H1 (cell line): ENCODE measurements at regions not wholly inside any gene's neighbourhood (a gene's known extent, or its start where the extent isn't known, plus 50 kb on each side); places are given as distances from the start of the nearest gene placed in this dataset.

Experiments
- CTCF ChIA-PET: fragments of 300-600 bp; sonication (Branson Sonifier 250); formaldehyde crosslinking; loops from one replicate; lab custom pipeline; 2021; ENCODE audit not compliant: partially characterized antibody; lab: Charles Lee
- POLR2A ChIA-PET: fragments of 300-600 bp; sonication (Branson Sonifier 250); formaldehyde crosslinking; loops from one replicate; lab custom pipeline; 2021; ENCODE audit warnings: inconsistent platforms; ENCODE audit not compliant: partially characterized antibody; lab: Charles Lee
- DNase-seq, 2 experiments: peaks; one replicate each; pipeline versions ENCODE4 v3.0.0 to v3.0.0-alpha.2; 2010 to 2022; ENCODE audit warnings: low spot score in 2 of 2, low read depth in 1 of 2, mixed read lengths in 1 of 2
- FAIRE-seq: peaks from 2 replicates; lab custom pipeline; 2011; peaks lifted over from hg19 to GRCh38; lab: Jason Lieb, UNC
- H2AFZ ChIP-seq: 2 replicates; pipeline ENCODE4 v1.8.1; 2012; ENCODE audit warnings: low read length, inconsistent platforms
- H2AK5ac ChIP-seq: 2 replicates; pipeline ENCODE4 v1.6.1; 2013; ENCODE audit warnings: low read depth, low read length
- H2BK120ac ChIP-seq: replicated peaks from 2 replicates; pipeline ENCODE3; 2013; ENCODE audit warnings: low read depth, low read length, inconsistent platforms
- H2BK12ac ChIP-seq: 2 replicates; pipeline ENCODE4 v1.6.1; 2013; ENCODE audit warnings: low read depth, low read length
- H2BK15ac ChIP-seq: 2 replicates; pipeline ENCODE4 v1.6.1; 2013; ENCODE audit warnings: low read length
- H2BK20ac ChIP-seq: 2 replicates; pipeline ENCODE4 v1.6.1; 2013; ENCODE audit warnings: low read length
- H2BK5ac ChIP-seq: 2 replicates; pipeline ENCODE4 v1.6.1; 2013; ENCODE audit warnings: low read depth, low read length
- H3K14ac ChIP-seq: 2 replicates; pipeline ENCODE4 v1.6.1; 2013; ENCODE audit warnings: inconsistent platforms; ENCODE audit not compliant: insufficient read length
- H3K18ac ChIP-seq: 2 replicates; pipeline ENCODE4 v1.6.1; 2013; ENCODE audit warnings: low read length; ENCODE audit errors: extremely low read depth
- H3K23ac ChIP-seq: 2 replicates; pipeline ENCODE4 v1.6.1; 2013; ENCODE audit warnings: inconsistent platforms; ENCODE audit not compliant: insufficient read length
- H3K23me2 ChIP-seq: 2 replicates; pipeline ENCODE4 v1.6.1; 2013; ENCODE audit warnings: low read depth, low read length
- H3K27ac ChIP-seq: 2 replicates; pipeline ENCODE4 v1.6.1; 2011; ENCODE audit warnings: low read depth, low read length, inconsistent platforms
- H3K27me3 ChIP-seq, 4 experiments: replicated peaks in 1 of 4; 1 replicate in 1 of 4; 2 replicates in 3 of 4; pipeline versions ENCODE4 v1.6.1 to v1.8.1; 2011 to 2013; ENCODE audit warnings: low read length in 3 of 4, mild to moderate bottlenecking in 3 of 4, inconsistent platforms in 2 of 4, mixed read lengths in 2 of 4, moderate library complexity in 1 of 4; ENCODE audit not compliant: control insufficient read depth in 3 of 4, insufficient read depth in 3 of 4; ENCODE audit errors: extremely low read depth in 1 of 4
- H3K36me3 ChIP-seq, 4 experiments: 2 replicates each; pipeline versions ENCODE4 v1.6.1 to v1.8.1; 2011 to 2013; ENCODE audit warnings: mild to moderate bottlenecking in 4 of 4, low read length in 3 of 4, moderate library complexity in 2 of 4, control low read depth in 1 of 4, inconsistent platforms in 1 of 4; ENCODE audit not compliant: insufficient read depth in 4 of 4, control insufficient read depth in 2 of 4
- H3K4ac ChIP-seq: replicated peaks from 2 replicates; pipeline ENCODE3; 2013; ENCODE audit warnings: low read length, low read depth, mixed read lengths, inconsistent platforms; ENCODE audit not compliant: insufficient read length
- H3K4me1 ChIP-seq, 4 experiments: replicated peaks in 1 of 4; 1 replicate in 1 of 4; 2 replicates in 3 of 4; pipeline versions ENCODE4 v1.6.1 to v1.8.1; 2011 to 2013; ENCODE audit warnings: low read length in 3 of 4, inconsistent platforms in 2 of 4, mixed read lengths in 1 of 4; ENCODE audit not compliant: insufficient read depth in 4 of 4, control insufficient read depth in 3 of 4
- H3K4me2 ChIP-seq, 2 experiments: 2 replicates each; pipeline versions ENCODE4 v1.6.1 to v1.8.1; 2011 to 2013; ENCODE audit warnings: low read depth in 2 of 2, low read length in 2 of 2, control low read depth in 1 of 2, inconsistent platforms in 1 of 2, mild to moderate bottlenecking in 1 of 2; ENCODE audit not compliant: insufficient read depth in 1 of 2
- H3K4me3 ChIP-seq, 4 experiments: fragments of 200-600, 300-600 bp in 1 of 4; sonication (generic), shearing (Covaris generic), sonication (Bioruptor Twin) in 1 of 4; 2 replicates each; pipeline versions ENCODE4 v1.5.1 to v1.8.1; 2011 to 2016; ENCODE audit warnings: low read length in 4 of 4, low read depth in 3 of 4, control low read depth in 2 of 4, inconsistent platforms in 2 of 4, mild to moderate bottlenecking in 2 of 4, mixed read lengths in 1 of 4, moderate library complexity in 1 of 4; ENCODE audit not compliant: insufficient read depth in 2 of 4; ENCODE audit errors: extremely low read depth in 1 of 4
- H3K56ac ChIP-seq: replicated peaks from 2 replicates; pipeline ENCODE3; 2013; ENCODE audit warnings: low read depth, mild to moderate bottlenecking, mixed read lengths, low read length, inconsistent platforms; ENCODE audit not compliant: insufficient read length
- H3K79me1 ChIP-seq: 2 replicates; pipeline ENCODE4 v1.6.1; 2013; ENCODE audit warnings: low read depth, low read length, control low read depth
- H3K79me2 ChIP-seq, 2 experiments: 2 replicates each; pipeline versions ENCODE4 v1.6.1 to v1.8.1; 2012 to 2013; ENCODE audit warnings: low read length in 2 of 2, mild to moderate bottlenecking in 2 of 2, inconsistent platforms in 1 of 2; ENCODE audit not compliant: insufficient read depth in 2 of 2, control insufficient read depth in 1 of 2
- H3K9ac ChIP-seq, 4 experiments: replicated peaks in 1 of 4; 1 replicate in 1 of 4; 2 replicates in 3 of 4; pipeline versions ENCODE4 v1.6.1 to v1.8.1; 2011 to 2013; ENCODE audit warnings: low read depth in 3 of 4, low read length in 3 of 4, control low read depth in 2 of 4, mild to moderate bottlenecking in 2 of 4, moderate library complexity in 2 of 4, inconsistent platforms in 1 of 4; ENCODE audit errors: extremely low read depth in 1 of 4
- H3K9me3 ChIP-seq, 2 experiments: 2 replicates each; pipeline versions ENCODE4 v1.6.1 to v1.8.1; 2012 to 2013; ENCODE audit warnings: mild to moderate bottlenecking in 2 of 2, moderate library complexity in 2 of 2, control low read depth in 1 of 2, inconsistent platforms in 1 of 2, low read depth in 1 of 2, low read length in 1 of 2, mixed read lengths in 1 of 2; ENCODE audit not compliant: insufficient read depth in 2 of 2
- H4K20me1 ChIP-seq, 2 experiments: replicated peaks in 1 of 2; 2 replicates each; pipeline versions ENCODE3 to v1.8.1; 2011 to 2013; ENCODE audit warnings: inconsistent platforms in 2 of 2, low read length in 2 of 2, mild to moderate bottlenecking in 1 of 2; ENCODE audit not compliant: insufficient read depth in 2 of 2, control insufficient read depth in 1 of 2
- H4K5ac ChIP-seq: 2 replicates; pipeline ENCODE4 v1.6.1; 2013; ENCODE audit warnings: low read length, low read depth, mixed read lengths, inconsistent platforms; ENCODE audit not compliant: insufficient read length
- H4K8ac ChIP-seq: 2 replicates; pipeline ENCODE4 v1.8.0; 2013; ENCODE audit warnings: mild to moderate bottlenecking, moderate library complexity, low read length, inconsistent platforms; ENCODE audit not compliant: insufficient read depth; ENCODE audit errors: extremely low read depth
- H4K91ac ChIP-seq: replicated peaks from 2 replicates; pipeline ENCODE3; 2013; ENCODE audit warnings: low read length, mixed read lengths, inconsistent platforms; ENCODE audit not compliant: insufficient read length
- CTBP2 ChIP-seq: IDR thresholded peaks from 2 replicates; pipeline ENCODE4 v1.7.0; 2011; ENCODE audit warnings: borderline replicate concordance, mild to moderate bottlenecking, moderate library complexity, mixed read lengths, low read length; ENCODE audit not compliant: insufficient read depth, insufficient read length
- EZH2 ChIP-seq: fragments of 200-600 bp; sonication (generic); IDR thresholded peaks from 2 replicates; pipeline ENCODE4 v1.7.1; 2012; ENCODE audit warnings: low read depth, mild to moderate bottlenecking, moderate library complexity, low read length, inconsistent platforms; ENCODE audit not compliant: severe bottlenecking
- FOSL1 ChIP-seq: IDR thresholded peaks from 2 replicates; pipeline ENCODE4 v1.6.1; 2011; ENCODE audit warnings: mild to moderate bottlenecking, low read depth, low read length, moderate library complexity; ENCODE audit not compliant: insufficient read depth
- HDAC2 ChIP-seq, 2 experiments: fragments of 300-600 bp in 1 of 2; sonication (generic) in 1 of 2; IDR thresholded peaks; 2 replicates each; pipeline ENCODE4 v1.6.1; 2011 to 2012; ENCODE audit warnings: low read depth in 2 of 2, low read length in 2 of 2, mild to moderate bottlenecking in 2 of 2, moderate library complexity in 2 of 2, borderline replicate concordance in 1 of 2, inconsistent platforms in 1 of 2
- RXRA ChIP-seq: IDR thresholded peaks from 2 replicates; pipeline ENCODE4 v1.6.1; 2011; ENCODE audit warnings: low read depth, mild to moderate bottlenecking, low read length, moderate library complexity; ENCODE audit not compliant: insufficient read depth
- SIRT6 ChIP-seq: IDR thresholded peaks from one replicate; pipeline ENCODE4 v1.7.1; 2012; ENCODE audit warnings: low read length, inconsistent platforms
- TAF7 ChIP-seq: optimal IDR thresholded peaks from 2 replicates; pipeline ENCODE3; 2011; ENCODE audit warnings: low read depth, mild to moderate bottlenecking, inconsistent platforms, low read length, moderate library complexity, borderline replicate concordance
- WGBS, 2 experiments: shearing (Covaris generic) in 1 of 2; methylation state at CpG; one replicate each; pipeline versions ENCODE4 v1.1.6 to v1.1.7; 2013 to 2015; ENCODE audit warnings: low lambda C conversion rate in 2 of 2, mixed read lengths in 2 of 2, inconsistent platforms in 1 of 2, low coverage in 1 of 2, missing lambda C conversion rate in 1 of 2; ENCODE audit not compliant: insufficient replicate concordance in 2 of 2, insufficient coverage in 1 of 2, insufficient read length in 1 of 2; ENCODE audit errors: extremely low coverage in 1 of 2, missing lambda C conversion rate in 1 of 2; 5-methylcytosine and 5-hydroxymethylcytosine counted together
- TF ChIP-seq, protein P1 (sequence below): IDR thresholded peaks from 2 replicates; pipeline ENCODE4 v1.6.1; 2011; ENCODE audit warnings: low read depth, mild to moderate bottlenecking, low read length; ENCODE audit not compliant: insufficient read depth

DNA sequence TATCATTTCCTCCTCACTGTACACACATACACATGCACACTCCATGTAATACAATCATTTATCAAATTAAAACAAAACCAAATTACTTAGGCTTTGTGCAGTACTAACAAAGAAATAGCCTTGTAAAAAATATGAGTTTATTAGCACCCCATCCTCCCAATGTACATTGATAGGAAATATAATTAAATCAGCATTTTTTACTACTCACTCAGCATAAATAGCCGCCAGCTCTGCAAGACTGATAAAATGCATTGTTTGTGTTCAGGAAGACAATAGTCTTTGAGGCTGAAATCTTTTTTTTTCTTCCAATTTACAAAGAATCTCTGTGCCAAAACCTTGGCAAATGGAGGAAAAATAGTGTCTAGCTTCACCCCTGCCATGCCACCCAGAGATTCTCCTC, 497.6 kb upstream of the ADAMTS16 start:
- Histone ChIP-seq H4K8ac (no peak overlapping the region), H2AK5ac (no peak overlapping the region), H3K4me3 (no peak overlapping the region), H3K23ac (no peak overlapping the region), H3K27me3 (no peaks in the 10 kb centered on the region), H4K91ac (no peak overlapping the region), H3K18ac (no peak overlapping the region), H4K20me1 (no peaks in the 10 kb centered on the region), H3K79me1 (no peaks in the 10 kb centered on the region), H3K36me3 (no peaks in the 10 kb centered on the region), H2AFZ (no peak overlapping the region), H3K4me2 (no peak overlapping the region), H3K9me3 (peaks cover 3 to 6% of the 10 kb centered on the region in 2 experiments; a peak in 3 of 4 replicates), H2BK20ac (no peak overlapping the region), H3K79me2 (no peaks in the 10 kb centered on the region), H3K27ac (no peak overlapping the region), H4K5ac (no peak overlapping the region), H3K56ac (no peak overlapping the region), H3K23me2 (no peaks in the 10 kb centered on the region; the same call in 1 of the 2 replicates), H2BK5ac (no peak overlapping the region), H3K14ac (no peak overlapping the region), H3K9ac (no peak overlapping the region), H2BK15ac (no peak overlapping the region), H3K4me1 (no peaks in the 10 kb centered on the region), H2BK12ac (no peak overlapping the region), H2BK120ac (no peak overlapping the region), H3K4ac (no peak overlapping the region)
- CTCF ChIA-PET: interaction anchor here (0.8 kb wide), 1 partner anchor 14 kb away, joined by 4 read pairs; no protein-coding TSS in a partner anchor
- DNase-seq: no peak
- TF ChIP-seq FOSL1 (no peak), RXRA (no peak), HDAC2 (IDR thresholded peaks at IDR 0.05; ENCODE audit: borderline replicate concordance in 1 of 2, low read depth in 2 of 2, low read length in 2 of 2) (no peak), EZH2 (no peak), SIRT6 (no peak), TAF7 (no peak), CTBP2 (no peak)
- TF ChIP-seq, protein P1, sequence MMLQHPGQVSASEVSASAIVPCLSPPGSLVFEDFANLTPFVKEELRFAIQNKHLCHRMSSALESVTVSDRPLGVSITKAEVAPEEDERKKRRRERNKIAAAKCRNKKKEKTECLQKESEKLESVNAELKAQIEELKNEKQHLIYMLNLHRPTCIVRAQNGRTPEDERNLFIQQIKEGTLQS: no peak
- 100% methylated on average over 1 of the region's 1 CpG; no CpG with 5 or more reads in 1 of the 2 experiments for WGBS, 2 experiments
- no peak for FAIRE-seq
- POLR2A ChIA-PET: no interaction called here
